Fibroblast of lung (primary cell): ENCODE measurements at regions not wholly inside any gene's neighbourhood (a gene's known extent, or its start where the extent isn't known, plus 50 kb on each side); places are given as distances from the start of the nearest gene placed in this dataset.

Experiments
- EZH2 ChIP-seq: IDR thresholded peaks from 2 replicates; pipeline ENCODE4 v1.5.1; 2012; ENCODE audit warnings: low read length, control low read depth, mild to moderate bottlenecking; ENCODE audit errors: missing control alignments
- TF ChIP-seq, protein P1 (sequence below), 2 donors: IDR thresholded peaks in 1 of 2; conservative IDR thresholded peaks in 1 of 2; 1 replicate in 1 of 2; 2 replicates in 1 of 2; pipeline ENCODE4 v1.5.1; 2011 to 2012; ENCODE audit warnings: low read length in 2 of 2, control low read depth in 1 of 2, inconsistent platforms in 1 of 2, low read depth in 1 of 2, mild to moderate bottlenecking in 1 of 2

DNA sequence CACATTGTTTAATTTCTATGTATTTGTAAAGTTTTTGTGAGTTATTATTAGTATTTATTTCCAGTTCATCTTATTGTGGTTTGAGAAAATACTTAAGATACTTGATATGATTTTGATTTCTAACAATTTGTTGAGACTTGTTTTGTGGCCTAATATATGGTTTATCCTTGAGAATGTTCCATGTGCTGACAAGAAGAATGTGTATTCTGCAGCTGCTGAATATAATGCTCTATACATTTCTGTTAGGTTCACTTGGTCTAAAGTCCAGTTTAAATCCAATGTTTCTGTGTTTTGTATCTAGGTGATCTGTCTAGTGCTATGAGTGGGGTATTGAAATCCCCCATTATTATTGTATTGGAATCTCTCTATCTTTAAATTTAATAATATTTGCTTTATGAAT, 201.3 kb downstream of the FSIP2 start:
- TF ChIP-seq, protein P1, sequence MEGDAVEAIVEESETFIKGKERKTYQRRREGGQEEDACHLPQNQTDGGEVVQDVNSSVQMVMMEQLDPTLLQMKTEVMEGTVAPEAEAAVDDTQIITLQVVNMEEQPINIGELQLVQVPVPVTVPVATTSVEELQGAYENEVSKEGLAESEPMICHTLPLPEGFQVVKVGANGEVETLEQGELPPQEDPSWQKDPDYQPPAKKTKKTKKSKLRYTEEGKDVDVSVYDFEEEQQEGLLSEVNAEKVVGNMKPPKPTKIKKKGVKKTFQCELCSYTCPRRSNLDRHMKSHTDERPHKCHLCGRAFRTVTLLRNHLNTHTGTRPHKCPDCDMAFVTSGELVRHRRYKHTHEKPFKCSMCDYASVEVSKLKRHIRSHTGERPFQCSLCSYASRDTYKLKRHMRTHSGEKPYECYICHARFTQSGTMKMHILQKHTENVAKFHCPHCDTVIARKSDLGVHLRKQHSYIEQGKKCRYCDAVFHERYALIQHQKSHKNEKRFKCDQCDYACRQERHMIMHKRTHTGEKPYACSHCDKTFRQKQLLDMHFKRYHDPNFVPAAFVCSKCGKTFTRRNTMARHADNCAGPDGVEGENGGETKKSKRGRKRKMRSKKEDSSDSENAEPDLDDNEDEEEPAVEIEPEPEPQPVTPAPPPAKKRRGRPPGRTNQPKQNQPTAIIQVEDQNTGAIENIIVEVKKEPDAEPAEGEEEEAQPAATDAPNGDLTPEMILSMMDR (conservative IDR thresholded peaks at IDR 0.05 in 1 of 2, IDR thresholded peaks at IDR 0.05 in 1 of 2; ENCODE audit: low read depth in 1 of 2, low read length in 2 of 2) = no peak
- no peak for TF ChIP-seq EZH2
